WTC11 (cell line): ENCODE measurements at regions not wholly inside any gene's neighbourhood (a gene's known extent, or its start where the extent isn't known, plus 50 kb on each side); places are given as distances from the start of the nearest gene placed in this dataset.

Source experiments
- ATAC-seq: fragments of 200-7000 bp; cut with Tn5 transposase; 2 replicates; pipeline ENCODE4 v1.10.0; 2021; ENCODE audit warnings: mild to moderate bottlenecking, moderate library complexity
- CTCF ChIA-PET: fragments of 300-600 bp; sonication (Branson Sonifier 250); formaldehyde crosslinking; loops from one replicate; lab custom pipeline; 2021; ENCODE audit warnings: antibody characterized with exemption; lab: Charles Lee
- POLR2A ChIA-PET: fragments of 350-600 bp; sonication (Branson Sonifier 250); formaldehyde crosslinking; loops from one replicate; lab custom pipeline; 2021; ENCODE audit warnings: antibody characterized with exemption; lab: Charles Lee
- DNase-seq: peaks from one replicate; pipeline ENCODE4 v3.0.0; 2021; ENCODE audit warnings: low spot score
- H3K27ac Mint-ChIP-seq: 2 replicates; pipeline ENCODE4 v1.8.0; 2021; ENCODE audit warnings: mixed read lengths
- H3K27me3 Mint-ChIP-seq: 2 replicates; pipeline ENCODE4 v1.8.0; 2021; ENCODE audit warnings: low read depth, mild to moderate bottlenecking, moderate library complexity, mixed read lengths
- H3K36me3 Mint-ChIP-seq: 2 replicates; pipeline ENCODE4 v1.8.0; 2021; ENCODE audit warnings: mixed read lengths
- H3K4me1 Mint-ChIP-seq: 2 replicates; pipeline ENCODE4 v1.8.0; 2022; ENCODE audit warnings: mixed read lengths
- H3K4me3 Mint-ChIP-seq: 2 replicates; pipeline ENCODE4 v1.8.0; 2021; ENCODE audit warnings: mild to moderate bottlenecking, moderate library complexity, mixed read lengths
- H3K9me3 Mint-ChIP-seq: 2 replicates; pipeline ENCODE4 v1.8.0; 2021; ENCODE audit warnings: mixed read lengths
- ELF4 ChIP-seq: sonication (generic); formaldehyde crosslinking; IDR thresholded peaks from 2 replicates; pipeline ENCODE4 v1.8.1; 2022; ENCODE audit warnings: low read depth, mild to moderate bottlenecking, moderate library complexity, missing genetic modification reagents
- GABPB1 ChIP-seq: sonication (generic); formaldehyde crosslinking; IDR thresholded peaks from 2 replicates; pipeline ENCODE4 v1.8.1; 2023; ENCODE audit warnings: mild to moderate bottlenecking, missing genetic modification reagents
- GRHL2 ChIP-seq: fragments of 250-450 bp; sonication (Bioruptor Pico); IDR thresholded peaks from 2 replicates; pipeline ENCODE4 v1.8.0; 2022; ENCODE audit warnings: mild to moderate bottlenecking, moderate library complexity; ENCODE audit not compliant: insufficient replicate concordance, severe bottlenecking
- JUN ChIP-seq: sonication (generic); formaldehyde crosslinking; IDR thresholded peaks from 2 replicates; pipeline ENCODE4 v1.8.0; 2023; ENCODE audit warnings: mild to moderate bottlenecking, missing genetic modification reagents
- NR2C2 ChIP-seq: sonication (generic); formaldehyde crosslinking; IDR thresholded peaks from 2 replicates; pipeline ENCODE4 v1.8.0; 2022; ENCODE audit warnings: mild to moderate bottlenecking, missing genetic modification reagents
- RORB ChIP-seq: fragments of 250-450 bp; sonication (Bioruptor Pico); IDR thresholded peaks from 2 replicates; pipeline ENCODE4 v1.9.0; 2021; ENCODE audit warnings: mild to moderate bottlenecking
- SOX15 ChIP-seq: fragments of 250-450 bp; sonication (Bioruptor Pico); IDR thresholded peaks from 2 replicates; pipeline ENCODE4 v1.9.0; 2021; ENCODE audit warnings: mild to moderate bottlenecking
- SP1 ChIP-seq: sonication (generic); formaldehyde crosslinking; conservative IDR thresholded peaks from 2 replicates; pipeline ENCODE4 v1.8.1; 2022; ENCODE audit warnings: missing genetic modification reagents
- ZBTB21 ChIP-seq: sonication (generic); formaldehyde crosslinking; IDR thresholded peaks from 2 replicates; pipeline ENCODE4 v1.8.1; 2023; ENCODE audit warnings: mild to moderate bottlenecking, missing genetic modification reagents, borderline replicate concordance
- ZNF263 ChIP-seq: sonication (generic); formaldehyde crosslinking; IDR thresholded peaks from 2 replicates; pipeline ENCODE4 v1.8.1; 2022; ENCODE audit warnings: low read depth, mild to moderate bottlenecking, moderate library complexity, missing genetic modification reagents
- ZNF317 ChIP-seq: sonication (generic); formaldehyde crosslinking; IDR thresholded peaks from 2 replicates; pipeline ENCODE4 v1.8.1; 2023; ENCODE audit warnings: low read depth, mild to moderate bottlenecking, moderate library complexity, missing genetic modification reagents, borderline replicate concordance
- TF ChIP-seq, protein P1 (sequence below): sonication (generic); formaldehyde crosslinking; IDR thresholded peaks from 2 replicates; pipeline ENCODE4 v1.8.1; 2022; ENCODE audit warnings: mild to moderate bottlenecking, moderate library complexity, missing genetic modification reagents
- TF ChIP-seq, protein P2 (sequence below): sonication (generic); formaldehyde crosslinking; IDR thresholded peaks from 2 replicates; pipeline ENCODE4 v1.8.1; 2022; ENCODE audit warnings: mild to moderate bottlenecking, missing genetic modification reagents, moderate library complexity, borderline replicate concordance
- TF ChIP-seq, protein P3 (sequence below): sonication (generic); formaldehyde crosslinking; conservative IDR thresholded peaks from 2 replicates; pipeline ENCODE4 v1.8.1; 2022; ENCODE audit warnings: mild to moderate bottlenecking, missing genetic modification reagents
- TF ChIP-seq, protein P4 (sequence below): fragments of 200-600 bp; IDR thresholded peaks from 2 replicates; pipeline ENCODE4 v1.8.0; 2022; ENCODE audit warnings: antibody characterized with exemption
- TF ChIP-seq, protein P5 (sequence below): sonication (generic); formaldehyde crosslinking; IDR thresholded peaks from 2 replicates; pipeline ENCODE4 v1.8.0; 2022; ENCODE audit warnings: mild to moderate bottlenecking, missing genetic modification reagents
- TF ChIP-seq, protein P6 (sequence below): sonication (generic); formaldehyde crosslinking; IDR thresholded peaks from 2 replicates; pipeline ENCODE4 v1.8.1; 2023; ENCODE audit warnings: mild to moderate bottlenecking, missing genetic modification reagents
- TF ChIP-seq, protein P7 (sequence below): fragments of 250-450 bp; sonication (Bioruptor Pico); IDR thresholded peaks from 2 replicates; pipeline ENCODE4 v1.8.0; 2021; ENCODE audit warnings: mild to moderate bottlenecking
- TF ChIP-seq, protein P8 (sequence below): fragments of 250-450 bp; sonication (Bioruptor Pico); IDR thresholded peaks from 2 replicates; pipeline ENCODE4 v1.9.0; 2021; ENCODE audit warnings: mild to moderate bottlenecking, borderline replicate concordance
- TF ChIP-seq, protein P9 (sequence below): sonication (generic); formaldehyde crosslinking; conservative IDR thresholded peaks from 2 replicates; pipeline ENCODE4 v1.8.1; 2023; ENCODE audit warnings: mild to moderate bottlenecking, low read depth, missing genetic modification reagents, moderate library complexity

DNA sequence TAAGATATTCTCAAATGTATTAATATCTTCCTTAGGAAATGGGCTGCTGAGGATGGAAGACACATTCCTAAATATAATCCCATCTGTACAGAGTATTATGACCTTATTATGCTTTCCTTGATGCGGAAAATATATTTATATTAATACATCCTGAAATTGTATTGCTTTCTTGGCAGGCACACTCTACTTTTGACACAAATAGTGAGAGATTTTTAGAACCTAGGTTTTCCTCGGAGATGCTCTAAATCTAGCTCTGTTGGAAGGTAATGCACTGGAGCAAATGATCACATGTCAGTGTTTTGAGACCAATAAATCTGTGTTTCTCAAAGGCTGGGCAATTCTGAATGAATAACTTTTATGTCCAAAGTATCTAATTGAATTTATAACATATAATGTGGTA, 94.3 kb upstream of the MAGEC2 start:
- POLR2A ChIA-PET = no interaction called here
- H3K27me3 Mint-ChIP-seq = no peaks in the 10 kb centered on the region
- no peaks in the 10 kb centered on the region for H3K4me1 Mint-ChIP-seq
- no peak for ATAC-seq
- H3K4me3 Mint-ChIP-seq = no peak overlapping the region
- H3K36me3 Mint-ChIP-seq = peaks cover 5% of the 10 kb centered on the region
- H3K9me3 Mint-ChIP-seq = peaks cover 26% of the 10 kb centered on the region
- no peak for DNase-seq
- H3K27ac Mint-ChIP-seq = no peak overlapping the region
- CTCF ChIA-PET = no interaction called here
- TF ChIP-seq, protein P1, sequence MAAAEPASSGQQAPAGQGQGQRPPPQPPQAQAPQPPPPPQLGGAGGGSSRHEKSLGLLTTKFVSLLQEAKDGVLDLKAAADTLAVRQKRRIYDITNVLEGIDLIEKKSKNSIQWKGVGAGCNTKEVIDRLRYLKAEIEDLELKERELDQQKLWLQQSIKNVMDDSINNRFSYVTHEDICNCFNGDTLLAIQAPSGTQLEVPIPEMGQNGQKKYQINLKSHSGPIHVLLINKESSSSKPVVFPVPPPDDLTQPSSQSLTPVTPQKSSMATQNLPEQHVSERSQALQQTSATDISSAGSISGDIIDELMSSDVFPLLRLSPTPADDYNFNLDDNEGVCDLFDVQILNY (CRISPR knock-in tag) = no peak
- TF ChIP-seq, protein P2, sequence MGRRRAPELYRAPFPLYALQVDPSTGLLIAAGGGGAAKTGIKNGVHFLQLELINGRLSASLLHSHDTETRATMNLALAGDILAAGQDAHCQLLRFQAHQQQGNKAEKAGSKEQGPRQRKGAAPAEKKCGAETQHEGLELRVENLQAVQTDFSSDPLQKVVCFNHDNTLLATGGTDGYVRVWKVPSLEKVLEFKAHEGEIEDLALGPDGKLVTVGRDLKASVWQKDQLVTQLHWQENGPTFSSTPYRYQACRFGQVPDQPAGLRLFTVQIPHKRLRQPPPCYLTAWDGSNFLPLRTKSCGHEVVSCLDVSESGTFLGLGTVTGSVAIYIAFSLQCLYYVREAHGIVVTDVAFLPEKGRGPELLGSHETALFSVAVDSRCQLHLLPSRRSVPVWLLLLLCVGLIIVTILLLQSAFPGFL (CRISPR knock-in tag) = no peak
- no peak for TF ChIP-seq JUN (CRISPR knock-in tag)
- TF ChIP-seq, protein P3, sequence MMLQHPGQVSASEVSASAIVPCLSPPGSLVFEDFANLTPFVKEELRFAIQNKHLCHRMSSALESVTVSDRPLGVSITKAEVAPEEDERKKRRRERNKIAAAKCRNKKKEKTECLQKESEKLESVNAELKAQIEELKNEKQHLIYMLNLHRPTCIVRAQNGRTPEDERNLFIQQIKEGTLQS (CRISPR knock-in tag) = no peak
- TF ChIP-seq, protein P4, sequence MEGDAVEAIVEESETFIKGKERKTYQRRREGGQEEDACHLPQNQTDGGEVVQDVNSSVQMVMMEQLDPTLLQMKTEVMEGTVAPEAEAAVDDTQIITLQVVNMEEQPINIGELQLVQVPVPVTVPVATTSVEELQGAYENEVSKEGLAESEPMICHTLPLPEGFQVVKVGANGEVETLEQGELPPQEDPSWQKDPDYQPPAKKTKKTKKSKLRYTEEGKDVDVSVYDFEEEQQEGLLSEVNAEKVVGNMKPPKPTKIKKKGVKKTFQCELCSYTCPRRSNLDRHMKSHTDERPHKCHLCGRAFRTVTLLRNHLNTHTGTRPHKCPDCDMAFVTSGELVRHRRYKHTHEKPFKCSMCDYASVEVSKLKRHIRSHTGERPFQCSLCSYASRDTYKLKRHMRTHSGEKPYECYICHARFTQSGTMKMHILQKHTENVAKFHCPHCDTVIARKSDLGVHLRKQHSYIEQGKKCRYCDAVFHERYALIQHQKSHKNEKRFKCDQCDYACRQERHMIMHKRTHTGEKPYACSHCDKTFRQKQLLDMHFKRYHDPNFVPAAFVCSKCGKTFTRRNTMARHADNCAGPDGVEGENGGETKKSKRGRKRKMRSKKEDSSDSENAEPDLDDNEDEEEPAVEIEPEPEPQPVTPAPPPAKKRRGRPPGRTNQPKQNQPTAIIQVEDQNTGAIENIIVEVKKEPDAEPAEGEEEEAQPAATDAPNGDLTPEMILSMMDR = no peak
- TF ChIP-seq, protein P5, sequence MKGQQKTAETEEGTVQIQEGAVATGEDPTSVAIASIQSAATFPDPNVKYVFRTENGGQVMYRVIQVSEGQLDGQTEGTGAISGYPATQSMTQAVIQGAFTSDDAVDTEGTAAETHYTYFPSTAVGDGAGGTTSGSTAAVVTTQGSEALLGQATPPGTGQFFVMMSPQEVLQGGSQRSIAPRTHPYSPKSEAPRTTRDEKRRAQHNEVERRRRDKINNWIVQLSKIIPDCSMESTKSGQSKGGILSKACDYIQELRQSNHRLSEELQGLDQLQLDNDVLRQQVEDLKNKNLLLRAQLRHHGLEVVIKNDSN (CRISPR knock-in tag) = no peak
- no peak for TF ChIP-seq ZNF317 (CRISPR knock-in tag)
- no peak for TF ChIP-seq GRHL2 (CRISPR knock-in tag)
- no peak for TF ChIP-seq ZNF263 (CRISPR knock-in tag)
- TF ChIP-seq, protein P6, sequence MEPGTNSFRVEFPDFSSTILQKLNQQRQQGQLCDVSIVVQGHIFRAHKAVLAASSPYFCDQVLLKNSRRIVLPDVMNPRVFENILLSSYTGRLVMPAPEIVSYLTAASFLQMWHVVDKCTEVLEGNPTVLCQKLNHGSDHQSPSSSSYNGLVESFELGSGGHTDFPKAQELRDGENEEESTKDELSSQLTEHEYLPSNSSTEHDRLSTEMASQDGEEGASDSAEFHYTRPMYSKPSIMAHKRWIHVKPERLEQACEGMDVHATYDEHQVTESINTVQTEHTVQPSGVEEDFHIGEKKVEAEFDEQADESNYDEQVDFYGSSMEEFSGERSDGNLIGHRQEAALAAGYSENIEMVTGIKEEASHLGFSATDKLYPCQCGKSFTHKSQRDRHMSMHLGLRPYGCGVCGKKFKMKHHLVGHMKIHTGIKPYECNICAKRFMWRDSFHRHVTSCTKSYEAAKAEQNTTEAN = no peak
- TF ChIP-seq, protein P7, sequence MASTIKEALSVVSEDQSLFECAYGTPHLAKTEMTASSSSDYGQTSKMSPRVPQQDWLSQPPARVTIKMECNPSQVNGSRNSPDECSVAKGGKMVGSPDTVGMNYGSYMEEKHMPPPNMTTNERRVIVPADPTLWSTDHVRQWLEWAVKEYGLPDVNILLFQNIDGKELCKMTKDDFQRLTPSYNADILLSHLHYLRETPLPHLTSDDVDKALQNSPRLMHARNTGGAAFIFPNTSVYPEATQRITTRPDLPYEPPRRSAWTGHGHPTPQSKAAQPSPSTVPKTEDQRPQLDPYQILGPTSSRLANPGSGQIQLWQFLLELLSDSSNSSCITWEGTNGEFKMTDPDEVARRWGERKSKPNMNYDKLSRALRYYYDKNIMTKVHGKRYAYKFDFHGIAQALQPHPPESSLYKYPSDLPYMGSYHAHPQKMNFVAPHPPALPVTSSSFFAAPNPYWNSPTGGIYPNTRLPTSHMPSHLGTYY = no peak
- TF ChIP-seq, protein P8, sequence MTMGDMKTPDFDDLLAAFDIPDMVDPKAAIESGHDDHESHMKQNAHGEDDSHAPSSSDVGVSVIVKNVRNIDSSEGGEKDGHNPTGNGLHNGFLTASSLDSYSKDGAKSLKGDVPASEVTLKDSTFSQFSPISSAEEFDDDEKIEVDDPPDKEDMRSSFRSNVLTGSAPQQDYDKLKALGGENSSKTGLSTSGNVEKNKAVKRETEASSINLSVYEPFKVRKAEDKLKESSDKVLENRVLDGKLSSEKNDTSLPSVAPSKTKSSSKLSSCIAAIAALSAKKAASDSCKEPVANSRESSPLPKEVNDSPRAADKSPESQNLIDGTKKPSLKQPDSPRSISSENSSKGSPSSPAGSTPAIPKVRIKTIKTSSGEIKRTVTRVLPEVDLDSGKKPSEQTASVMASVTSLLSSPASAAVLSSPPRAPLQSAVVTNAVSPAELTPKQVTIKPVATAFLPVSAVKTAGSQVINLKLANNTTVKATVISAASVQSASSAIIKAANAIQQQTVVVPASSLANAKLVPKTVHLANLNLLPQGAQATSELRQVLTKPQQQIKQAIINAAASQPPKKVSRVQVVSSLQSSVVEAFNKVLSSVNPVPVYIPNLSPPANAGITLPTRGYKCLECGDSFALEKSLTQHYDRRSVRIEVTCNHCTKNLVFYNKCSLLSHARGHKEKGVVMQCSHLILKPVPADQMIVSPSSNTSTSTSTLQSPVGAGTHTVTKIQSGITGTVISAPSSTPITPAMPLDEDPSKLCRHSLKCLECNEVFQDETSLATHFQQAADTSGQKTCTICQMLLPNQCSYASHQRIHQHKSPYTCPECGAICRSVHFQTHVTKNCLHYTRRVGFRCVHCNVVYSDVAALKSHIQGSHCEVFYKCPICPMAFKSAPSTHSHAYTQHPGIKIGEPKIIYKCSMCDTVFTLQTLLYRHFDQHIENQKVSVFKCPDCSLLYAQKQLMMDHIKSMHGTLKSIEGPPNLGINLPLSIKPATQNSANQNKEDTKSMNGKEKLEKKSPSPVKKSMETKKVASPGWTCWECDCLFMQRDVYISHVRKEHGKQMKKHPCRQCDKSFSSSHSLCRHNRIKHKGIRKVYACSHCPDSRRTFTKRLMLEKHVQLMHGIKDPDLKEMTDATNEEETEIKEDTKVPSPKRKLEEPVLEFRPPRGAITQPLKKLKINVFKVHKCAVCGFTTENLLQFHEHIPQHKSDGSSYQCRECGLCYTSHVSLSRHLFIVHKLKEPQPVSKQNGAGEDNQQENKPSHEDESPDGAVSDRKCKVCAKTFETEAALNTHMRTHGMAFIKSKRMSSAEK (CRISPR knock-in tag) = no peak
- no peak for TF ChIP-seq ZBTB21 (CRISPR knock-in tag)
- TF ChIP-seq ELF4 (CRISPR knock-in tag) = no peak
- TF ChIP-seq, protein P9, sequence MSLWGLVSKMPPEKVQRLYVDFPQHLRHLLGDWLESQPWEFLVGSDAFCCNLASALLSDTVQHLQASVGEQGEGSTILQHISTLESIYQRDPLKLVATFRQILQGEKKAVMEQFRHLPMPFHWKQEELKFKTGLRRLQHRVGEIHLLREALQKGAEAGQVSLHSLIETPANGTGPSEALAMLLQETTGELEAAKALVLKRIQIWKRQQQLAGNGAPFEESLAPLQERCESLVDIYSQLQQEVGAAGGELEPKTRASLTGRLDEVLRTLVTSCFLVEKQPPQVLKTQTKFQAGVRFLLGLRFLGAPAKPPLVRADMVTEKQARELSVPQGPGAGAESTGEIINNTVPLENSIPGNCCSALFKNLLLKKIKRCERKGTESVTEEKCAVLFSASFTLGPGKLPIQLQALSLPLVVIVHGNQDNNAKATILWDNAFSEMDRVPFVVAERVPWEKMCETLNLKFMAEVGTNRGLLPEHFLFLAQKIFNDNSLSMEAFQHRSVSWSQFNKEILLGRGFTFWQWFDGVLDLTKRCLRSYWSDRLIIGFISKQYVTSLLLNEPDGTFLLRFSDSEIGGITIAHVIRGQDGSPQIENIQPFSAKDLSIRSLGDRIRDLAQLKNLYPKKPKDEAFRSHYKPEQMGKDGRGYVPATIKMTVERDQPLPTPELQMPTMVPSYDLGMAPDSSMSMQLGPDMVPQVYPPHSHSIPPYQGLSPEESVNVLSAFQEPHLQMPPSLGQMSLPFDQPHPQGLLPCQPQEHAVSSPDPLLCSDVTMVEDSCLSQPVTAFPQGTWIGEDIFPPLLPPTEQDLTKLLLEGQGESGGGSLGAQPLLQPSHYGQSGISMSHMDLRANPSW = no peak
- TF ChIP-seq SP1 (CRISPR knock-in tag) = no peak
- TF ChIP-seq GABPB1 (CRISPR knock-in tag) = no peak
- TF ChIP-seq RORB (CRISPR knock-in tag) = no peak
- TF ChIP-seq NR2C2 (CRISPR knock-in tag) = no peak
- no peak for TF ChIP-seq SOX15 (CRISPR knock-in tag)
- TF ChIP-seq, all 79 proteins: peak for 0
